Stomach smooth muscle (tissue), 2 donors: ENCODE measurements at regions not wholly inside any gene's neighbourhood (a gene's known extent, or its start where the extent isn't known, plus 50 kb on each side); places are given as distances from the start of the nearest gene placed in this dataset.
A peak's percentile ranks its signal among the peaks of the same experiment; 100 is the strongest.

Experiments
- H3K27ac ChIP-seq: one replicate; pipeline ENCODE4 v1.7.0; 2013; ENCODE audit warnings: mild to moderate bottlenecking, low read length, inconsistent platforms
- H3K27me3 ChIP-seq, 2 donors: one replicate each; pipeline ENCODE4 v1.7.0; 2013; ENCODE audit warnings: low read length in 2 of 2; ENCODE audit not compliant: insufficient read depth in 2 of 2, control insufficient read depth in 1 of 2
- H3K36me3 ChIP-seq, 2 donors: one replicate each; pipeline ENCODE4 v1.7.0; 2013; ENCODE audit warnings: low read length in 2 of 2; ENCODE audit not compliant: control insufficient read depth in 2 of 2, insufficient read depth in 2 of 2
- H3K4me1 ChIP-seq: one replicate; pipeline ENCODE4 v1.7.0; 2013; ENCODE audit warnings: low read length; ENCODE audit not compliant: control insufficient read depth, insufficient read depth
- H3K4me3 ChIP-seq, 2 donors: one replicate each; pipeline ENCODE4 v1.7.0; 2013; ENCODE audit warnings: low read length in 2 of 2
- H3K9ac ChIP-seq, 2 donors: one replicate each; pipeline ENCODE4 v1.7.0; 2013; ENCODE audit warnings: low read length in 2 of 2, mild to moderate bottlenecking in 1 of 2
- H3K9me3 ChIP-seq, 2 donors: one replicate each; pipeline ENCODE4 v1.7.0; 2013; ENCODE audit warnings: low read length in 2 of 2; ENCODE audit not compliant: control insufficient read depth in 2 of 2
- donor health status: healthy.
- donor health status: Pancreatic carcinoma.

DNA sequence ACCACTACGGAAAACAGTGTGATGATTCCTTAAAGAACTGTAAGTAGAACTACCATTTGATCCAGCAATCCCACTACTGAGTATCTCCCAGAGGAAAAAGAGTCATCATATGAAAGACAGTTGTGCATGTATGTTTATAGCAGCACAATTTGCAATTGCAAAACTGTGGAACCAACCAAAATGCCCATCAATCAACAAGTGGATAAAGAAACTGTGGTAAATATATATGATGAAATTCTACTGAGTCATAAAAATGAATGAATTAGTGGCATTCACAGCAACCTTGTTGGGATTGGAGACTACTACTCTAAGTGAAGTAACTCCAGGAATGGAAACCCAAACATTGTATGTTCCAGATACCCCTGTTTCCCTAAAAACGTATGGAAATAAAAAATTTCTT is 337.0 kb upstream of the PTBP2 start:
- Histone ChIP-seq H3K27ac (no peak overlapping the region), H3K9me3 (no peaks in the 10 kb centered on the region), H3K4me3 (no peak overlapping the region), H3K4me1 (no peaks in the 10 kb centered on the region), H3K36me3 (no peaks in the 10 kb centered on the region), H3K9ac (no peak overlapping the region), H3K27me3 (no peaks in the 10 kb centered on the region)

DNA sequence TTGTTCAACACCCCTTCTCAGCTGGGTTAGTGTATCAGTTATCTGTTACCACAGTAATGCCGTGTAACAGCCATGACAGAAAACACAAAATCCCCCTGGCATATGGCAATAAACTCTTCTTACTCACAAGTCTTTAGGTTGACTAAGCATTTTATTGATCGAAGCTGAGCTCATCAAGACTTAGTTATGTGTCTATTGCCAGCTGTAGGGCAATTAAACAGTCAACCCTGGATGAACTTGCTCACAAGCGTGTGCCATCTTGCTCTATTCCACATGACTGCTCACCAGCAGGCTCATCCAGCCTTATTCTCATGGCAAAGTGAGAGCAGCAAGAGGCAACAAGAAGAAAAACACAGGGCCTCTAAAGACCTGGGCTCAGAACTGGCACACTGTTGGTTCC is 333.8 kb upstream of the PTBP2 start:
- no peaks in the 10 kb centered on the region for H3K4me1 ChIP-seq
- no peak overlapping the region for H3K27ac ChIP-seq
- no peaks in the 10 kb centered on the region for H3K36me3 ChIP-seq
- no peak overlapping the region for H3K9ac ChIP-seq
- no peak overlapping the region for H3K4me3 ChIP-seq
- no peaks in the 10 kb centered on the region for H3K9me3 ChIP-seq
- H3K27me3 ChIP-seq, result no peaks in the 10 kb centered on the region

DNA sequence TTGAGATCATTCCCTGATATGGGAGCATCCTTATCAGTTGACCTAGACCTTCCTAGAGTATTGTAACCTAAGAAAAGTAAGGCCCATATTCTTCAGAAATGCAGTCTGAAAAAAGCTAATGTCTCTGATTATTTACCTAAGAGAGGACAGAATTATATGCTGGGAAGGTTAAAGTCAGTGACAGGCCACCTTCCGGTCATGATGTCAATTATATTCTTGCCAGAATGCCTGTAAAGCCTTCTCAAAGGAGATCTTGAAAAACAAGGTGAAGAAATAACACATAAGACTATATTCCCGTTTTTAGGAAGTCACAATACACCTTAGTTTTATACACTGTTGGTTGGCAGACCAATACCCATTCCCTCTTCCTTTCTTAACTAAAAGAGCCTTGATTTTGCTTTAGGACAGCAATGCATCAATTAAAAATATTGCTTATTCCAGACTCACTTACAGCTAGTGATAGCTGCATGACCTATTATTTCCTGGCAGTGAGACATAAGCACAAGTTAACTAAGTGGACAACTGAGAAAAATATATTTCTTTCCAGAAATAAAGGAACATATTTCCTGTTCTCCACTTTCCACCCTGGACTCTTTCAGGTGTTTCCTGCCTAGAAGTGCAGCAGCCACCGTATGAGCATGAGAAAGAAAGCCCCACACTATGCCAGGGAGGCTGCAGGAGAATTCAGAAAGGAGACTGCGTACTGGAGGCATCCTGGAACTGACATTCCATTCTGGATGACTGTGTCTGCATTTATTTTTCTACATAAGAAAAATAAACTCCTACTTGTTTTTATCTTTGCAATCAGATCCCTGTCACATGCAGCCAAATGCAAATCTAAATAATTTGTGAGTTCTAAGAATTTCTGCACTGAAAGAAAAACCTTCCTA is 332.9 kb upstream of the PTBP2 start:
- H3K27ac ChIP-seq, result no peak overlapping the region
- no peak overlapping the region for H3K9ac ChIP-seq
- no peaks in the 10 kb centered on the region for H3K9me3 ChIP-seq
- H3K4me1 ChIP-seq, result no peaks in the 10 kb centered on the region
- H3K27me3 ChIP-seq, result no peaks in the 10 kb centered on the region
- no peak overlapping the region for H3K4me3 ChIP-seq
- no peaks in the 10 kb centered on the region for H3K36me3 ChIP-seq

DNA sequence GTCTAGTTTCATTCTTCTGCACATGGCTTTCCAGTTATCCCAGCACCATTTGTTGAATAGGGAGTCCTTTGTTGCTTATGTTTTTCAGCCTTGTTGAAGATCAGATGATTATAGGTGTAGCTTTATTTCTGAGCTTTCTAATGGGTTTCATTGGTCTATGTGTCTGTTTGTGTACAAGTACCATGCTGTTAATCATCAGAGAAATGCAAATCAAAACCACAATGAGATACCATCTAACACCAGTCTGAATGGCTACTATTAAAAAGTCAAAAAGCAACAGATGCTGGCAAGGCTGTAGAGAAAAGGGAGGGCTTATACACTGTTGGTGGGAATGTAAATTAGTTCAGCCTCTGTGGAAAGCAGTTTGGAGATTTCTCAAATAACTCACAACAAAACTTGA is 321.5 kb upstream of the PTBP2 start:
- Histone ChIP-seq H3K36me3 (no peaks in the 10 kb centered on the region), H3K9me3 (no peaks in the 10 kb centered on the region), H3K4me3 (no peak overlapping the region), H3K27ac (no peak overlapping the region), H3K27me3 (no peaks in the 10 kb centered on the region), H3K9ac (no peak overlapping the region), H3K4me1 (no peaks in the 10 kb centered on the region)

DNA sequence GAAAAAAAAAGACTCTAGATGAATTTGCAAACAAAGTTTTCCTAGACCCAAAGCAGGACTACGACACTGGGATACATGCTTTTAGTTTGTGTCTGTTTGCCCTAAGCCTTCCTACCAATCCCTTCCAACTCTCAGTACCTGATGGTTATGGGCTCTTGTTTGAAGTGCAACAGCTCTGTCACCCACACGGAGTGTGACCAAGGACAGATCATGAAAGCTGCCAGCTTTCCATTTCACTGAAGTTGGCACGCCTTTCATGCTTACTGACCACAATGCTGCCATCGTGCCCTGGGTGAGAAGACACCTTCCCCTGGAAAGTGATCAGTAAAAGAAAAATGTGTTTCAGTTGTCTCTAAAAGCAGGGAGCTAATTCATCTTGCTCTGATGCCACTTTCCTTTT is 312.5 kb upstream of the PTBP2 start:
- no peak overlapping the region for H3K9ac ChIP-seq
- H3K27me3 ChIP-seq, result no peaks in the 10 kb centered on the region
- no peak overlapping the region for H3K4me3 ChIP-seq
- peaks cover 2% of the 10 kb centered on the region for H3K4me1 ChIP-seq
- H3K27ac ChIP-seq, result no peak overlapping the region
- no peaks in the 10 kb centered on the region for H3K9me3 ChIP-seq
- no peaks in the 10 kb centered on the region for H3K36me3 ChIP-seq

DNA sequence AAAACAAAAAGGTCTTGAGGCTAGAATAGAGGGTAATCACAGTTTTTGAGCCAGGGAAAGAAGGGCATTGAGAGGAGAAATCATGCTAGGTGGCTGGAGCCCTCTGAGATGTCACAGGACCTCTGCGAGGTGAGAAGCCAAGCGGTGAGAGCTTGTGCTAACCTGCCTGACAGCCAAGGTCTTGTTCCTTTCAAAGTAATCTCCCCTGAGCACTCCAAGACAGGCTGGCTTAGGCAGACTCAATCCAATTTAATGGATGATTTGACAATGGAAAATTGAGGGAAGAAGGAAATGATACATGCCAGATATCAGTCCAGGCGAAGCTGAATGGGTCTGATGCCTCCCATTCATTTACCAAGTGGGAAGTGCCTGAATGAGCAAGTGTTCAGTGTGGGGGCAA is 311.9 kb upstream of the PTBP2 start:
- no peaks in the 10 kb centered on the region for H3K27me3 ChIP-seq
- peaks cover 2% of the 10 kb centered on the region for H3K4me1 ChIP-seq
- no peaks in the 10 kb centered on the region for H3K9me3 ChIP-seq
- H3K4me3 ChIP-seq, result no peak overlapping the region
- no peak overlapping the region for H3K9ac ChIP-seq
- no peak overlapping the region for H3K27ac ChIP-seq
- H3K36me3 ChIP-seq, result no peaks in the 10 kb centered on the region

DNA sequence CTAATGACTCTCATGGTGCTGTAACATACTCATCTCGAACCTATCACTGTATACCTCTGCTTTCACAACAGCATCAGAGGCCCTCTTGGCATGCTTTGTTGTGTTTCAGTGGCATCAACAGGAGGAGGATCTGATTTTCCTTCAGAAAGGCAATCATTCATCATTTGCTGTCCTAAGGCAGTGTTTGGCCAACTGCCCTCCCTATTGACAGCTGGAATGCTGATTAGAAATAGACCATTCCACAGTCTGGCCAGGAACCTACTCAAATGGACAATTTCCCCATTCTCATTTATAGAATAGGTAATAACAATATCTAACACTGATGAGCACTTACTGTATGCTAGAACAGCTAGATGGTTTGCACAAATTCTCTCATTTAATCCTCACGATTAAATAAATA is 310.6 kb upstream of the PTBP2 start:
- H3K9me3 ChIP-seq, result no peaks in the 10 kb centered on the region
- H3K27me3 ChIP-seq, result no peaks in the 10 kb centered on the region
- no peaks in the 10 kb centered on the region for H3K36me3 ChIP-seq
- H3K4me1 ChIP-seq, result peaks cover 5% of the 10 kb centered on the region
- no peak overlapping the region for H3K9ac ChIP-seq
- H3K27ac ChIP-seq, result no peak overlapping the region
- H3K4me3 ChIP-seq, result no peak overlapping the region

DNA sequence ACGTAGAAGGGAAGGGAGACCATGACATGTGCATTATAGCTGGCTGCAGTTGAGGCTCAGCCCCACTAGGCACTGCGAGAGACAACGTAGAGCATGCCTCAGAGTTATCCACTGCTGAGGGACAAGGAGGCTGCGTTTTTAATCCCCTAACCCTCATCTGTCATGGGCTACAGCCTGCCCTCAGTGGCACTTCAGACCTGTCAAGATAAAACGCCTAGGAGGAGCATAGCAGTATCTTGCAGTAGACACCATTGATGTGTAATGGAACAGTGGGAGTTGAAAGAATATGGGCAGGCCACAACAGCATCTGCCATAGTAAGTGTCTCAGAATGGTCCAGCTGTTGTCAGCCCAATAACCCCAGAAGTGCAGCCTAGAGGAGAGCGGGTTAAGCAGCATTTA is 307.0 kb upstream of the PTBP2 start:
- H3K9me3 ChIP-seq, result no peaks in the 10 kb centered on the region
- H3K36me3 ChIP-seq, result no peaks in the 10 kb centered on the region
- no peaks in the 10 kb centered on the region for H3K27me3 ChIP-seq
- H3K4me3 ChIP-seq, result no peak overlapping the region
- H3K27ac ChIP-seq, result no peak overlapping the region
- H3K4me1 ChIP-seq, result peaks cover 20% of the 10 kb centered on the region
- H3K9ac ChIP-seq, result no peak overlapping the region

DNA sequence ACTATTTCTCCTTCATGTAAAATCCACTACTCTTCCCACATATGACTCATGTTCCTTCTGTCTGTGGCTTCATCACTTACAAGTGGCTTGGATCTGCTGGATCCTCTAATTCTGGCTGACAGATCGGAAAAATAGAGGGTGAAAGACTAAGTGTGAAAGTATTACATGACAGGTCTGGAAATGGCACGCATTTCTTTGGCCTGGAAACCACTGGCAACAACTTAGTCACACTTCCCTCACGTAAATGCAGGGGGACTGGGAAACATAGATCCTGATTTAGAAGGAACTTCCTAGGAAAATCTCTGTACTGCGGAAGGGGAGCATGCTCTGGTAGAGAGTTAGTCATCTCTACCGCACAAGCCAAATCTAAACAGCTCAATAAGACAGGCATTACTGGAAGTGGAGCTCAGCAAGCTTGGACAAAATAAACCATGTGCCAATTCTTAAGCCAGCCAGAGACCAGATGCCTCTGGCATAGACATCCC is 305.4 kb upstream of the PTBP2 start:
- Histone ChIP-seq H3K27me3 (no peaks in the 10 kb centered on the region), H3K27ac (peak overlapping the region; percentile 87), H3K4me3 (peak overlapping the region in 1 of 2 donors; percentile 47), H3K4me1 (peaks cover 17% of the 10 kb centered on the region), H3K9ac (peak overlapping the region in 1 of 2 donors; percentile 43), H3K9me3 (no peaks in the 10 kb centered on the region), H3K36me3 (no peaks in the 10 kb centered on the region)

DNA sequence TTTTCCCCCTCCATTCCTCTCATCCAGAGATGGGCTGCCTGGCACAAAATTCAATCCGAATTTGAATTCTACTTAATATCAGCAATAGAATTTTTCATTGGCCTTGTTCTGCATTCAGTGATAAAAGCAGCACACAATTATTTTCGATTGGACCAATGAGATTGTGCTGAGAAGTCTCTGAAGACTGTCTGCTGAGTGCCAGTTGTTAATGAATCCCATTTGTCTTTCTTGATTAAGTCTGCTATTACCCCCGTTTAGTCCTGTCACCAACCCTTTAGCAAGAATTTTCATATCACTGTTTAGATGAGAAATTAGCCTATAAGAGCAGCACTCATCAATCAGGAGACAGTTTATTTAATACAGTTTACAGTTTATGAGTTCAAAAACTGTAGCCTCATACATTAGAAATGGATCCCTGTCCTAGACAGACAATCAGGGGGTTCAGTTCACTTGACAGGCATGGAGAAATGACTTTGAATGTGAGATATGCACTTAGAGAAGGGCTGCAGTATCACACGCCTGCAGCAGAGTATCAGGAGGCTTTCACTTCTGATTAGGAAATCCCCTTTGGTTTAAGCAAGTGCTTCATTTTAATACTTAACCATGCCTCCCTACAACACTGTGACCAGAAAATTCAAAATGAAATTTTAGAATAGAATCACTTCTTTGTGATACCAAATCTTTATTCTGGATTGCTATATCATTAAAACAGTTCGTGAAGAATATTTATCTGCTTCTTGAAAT is 304.7 kb upstream of the PTBP2 start:
- Histone ChIP-seq H3K27ac (peak overlapping the region; percentile 87), H3K4me3 (peak overlapping the region in 1 of 2 donors; percentile 47), H3K9me3 (no peaks in the 10 kb centered on the region), H3K9ac (peak overlapping the region in 1 of 2 donors; percentile 43), H3K4me1 (peaks cover 17% of the 10 kb centered on the region), H3K27me3 (no peaks in the 10 kb centered on the region), H3K36me3 (no peaks in the 10 kb centered on the region)

DNA sequence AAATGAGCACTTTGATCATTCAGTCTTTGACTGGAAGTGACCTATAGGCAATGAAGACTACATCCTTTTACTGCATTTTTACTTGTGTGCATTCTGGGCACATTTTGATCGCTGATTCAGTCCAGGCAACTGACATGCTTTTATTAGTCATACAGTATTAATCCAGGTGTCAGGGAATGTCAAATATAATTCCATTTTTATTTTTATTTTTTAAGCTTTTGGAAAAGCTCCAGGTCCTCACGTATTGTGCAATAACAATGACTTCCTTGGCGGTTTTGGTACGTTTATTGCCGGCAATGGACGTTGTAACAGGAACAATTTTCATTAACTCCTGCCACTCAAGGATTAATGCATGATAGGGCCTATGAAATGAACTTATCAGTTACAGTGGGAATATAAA is 302.6 kb upstream of the PTBP2 start:
- H3K27ac ChIP-seq, result no peak overlapping the region
- H3K27me3 ChIP-seq, result no peaks in the 10 kb centered on the region
- H3K36me3 ChIP-seq, result no peaks in the 10 kb centered on the region
- H3K9me3 ChIP-seq, result no peaks in the 10 kb centered on the region
- no peak overlapping the region for H3K4me3 ChIP-seq
- peaks cover 17% of the 10 kb centered on the region for H3K4me1 ChIP-seq
- H3K9ac ChIP-seq, result no peak overlapping the region
